ENCODE measurements at regions not wholly inside any gene's neighbourhood (a gene's known extent, or its start where the extent isn't known, plus 50 kb on each side); places are given as distances from the start of the nearest gene placed in this dataset.
"Not testable (repeated sequence)": the region's sequence is repeated elsewhere in the genome, so short reads cannot be mapped to it uniquely, and the experiment has no call there.

- Mint-ChIP-seq H3K4me3 (no peak overlapping the region), H3K4me1 (ENCODE audit: unreplicated experiment) (peaks cover 15% of the 10 kb centered on the region), H3K27me3 (no peaks in the 10 kb centered on the region), H3K36me3 (no peaks in the 10 kb centered on the region), H3K27ac (peak overlapping the region; percentile 52), H3K9me3 (no peaks in the 10 kb centered on the region)
- TF ChIP-seq, protein P1, sequence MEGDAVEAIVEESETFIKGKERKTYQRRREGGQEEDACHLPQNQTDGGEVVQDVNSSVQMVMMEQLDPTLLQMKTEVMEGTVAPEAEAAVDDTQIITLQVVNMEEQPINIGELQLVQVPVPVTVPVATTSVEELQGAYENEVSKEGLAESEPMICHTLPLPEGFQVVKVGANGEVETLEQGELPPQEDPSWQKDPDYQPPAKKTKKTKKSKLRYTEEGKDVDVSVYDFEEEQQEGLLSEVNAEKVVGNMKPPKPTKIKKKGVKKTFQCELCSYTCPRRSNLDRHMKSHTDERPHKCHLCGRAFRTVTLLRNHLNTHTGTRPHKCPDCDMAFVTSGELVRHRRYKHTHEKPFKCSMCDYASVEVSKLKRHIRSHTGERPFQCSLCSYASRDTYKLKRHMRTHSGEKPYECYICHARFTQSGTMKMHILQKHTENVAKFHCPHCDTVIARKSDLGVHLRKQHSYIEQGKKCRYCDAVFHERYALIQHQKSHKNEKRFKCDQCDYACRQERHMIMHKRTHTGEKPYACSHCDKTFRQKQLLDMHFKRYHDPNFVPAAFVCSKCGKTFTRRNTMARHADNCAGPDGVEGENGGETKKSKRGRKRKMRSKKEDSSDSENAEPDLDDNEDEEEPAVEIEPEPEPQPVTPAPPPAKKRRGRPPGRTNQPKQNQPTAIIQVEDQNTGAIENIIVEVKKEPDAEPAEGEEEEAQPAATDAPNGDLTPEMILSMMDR (conservative IDR thresholded peaks at IDR 0.05): no peak
- no peak for DNase-seq (ENCODE audit: extremely low spot score, unreplicated experiment)
These were observed 106.6 kb upstream of the ALDH1A3 start for GRCh38 chr15:100772892-100773520.

DNA sequence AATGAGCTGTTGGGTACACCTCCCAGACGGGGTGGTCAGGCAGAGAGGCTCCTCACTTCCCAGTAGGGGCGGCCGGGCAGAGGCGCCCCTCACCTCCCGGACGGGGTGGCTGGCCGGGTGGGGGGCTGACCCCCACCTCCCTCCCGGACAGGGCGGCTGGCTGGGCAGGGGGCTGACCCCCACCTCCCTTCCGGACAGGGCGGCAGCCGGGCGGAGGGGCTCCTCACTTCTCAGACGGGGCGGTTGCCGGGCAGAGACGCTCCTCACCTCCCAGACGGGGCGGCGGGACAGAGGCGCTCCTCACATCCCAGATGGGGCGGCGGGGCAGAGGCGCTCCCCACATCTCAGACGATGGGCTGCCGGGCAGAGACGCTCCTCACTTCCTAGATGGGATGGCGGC, 105.6 kb upstream of the ALDH1A3 start:
- H3K36me3 Mint-ChIP-seq; H3K27ac Mint-ChIP-seq; DNase-seq (ENCODE audit: extremely low spot score, unreplicated experiment); H3K27me3 Mint-ChIP-seq; H3K4me3 Mint-ChIP-seq; H3K9me3 Mint-ChIP-seq: not testable (repeated sequence)
- peaks cover 18% of the 10 kb centered on the region for H3K4me1 Mint-ChIP-seq (ENCODE audit: unreplicated experiment)

DNA sequence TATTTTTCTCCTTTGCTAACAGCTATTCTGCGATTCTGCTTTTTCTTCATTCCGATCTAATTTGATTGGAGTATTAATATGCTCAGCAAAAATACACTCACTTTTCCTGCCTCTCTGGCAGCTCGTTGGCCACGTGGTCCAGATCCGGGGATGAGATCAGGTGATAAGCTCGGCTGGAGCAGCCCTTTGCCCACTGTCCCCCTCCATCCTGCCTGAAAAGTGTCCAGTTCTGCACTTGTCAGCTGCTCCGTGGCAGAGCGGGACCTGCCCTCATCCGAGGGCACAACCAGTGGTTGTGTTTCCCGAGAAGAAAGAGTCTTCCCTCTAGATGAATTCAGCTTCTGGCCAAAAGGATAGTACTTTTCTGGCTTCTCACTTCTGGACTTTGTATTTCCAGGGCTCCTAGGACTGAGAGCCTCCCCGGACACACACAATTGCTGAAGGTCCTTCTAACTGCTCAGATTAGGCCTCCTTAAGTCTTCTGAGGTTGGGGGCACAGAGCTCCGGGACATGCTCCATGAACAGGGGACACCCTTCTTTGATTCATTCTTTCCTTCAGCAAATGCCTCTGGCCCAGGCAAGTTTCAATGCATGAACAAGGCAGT, 103.9 kb upstream of the ALDH1A3 start:
- TF ChIP-seq, protein P1 (conservative IDR thresholded peaks at IDR 0.05): no peak
- H3K9me3 Mint-ChIP-seq: no peaks in the 10 kb centered on the region
- no peak overlapping the region for H3K27ac Mint-ChIP-seq
- peaks cover 18% of the 10 kb centered on the region for H3K4me1 Mint-ChIP-seq (ENCODE audit: unreplicated experiment)
- H3K27me3 Mint-ChIP-seq: no peaks in the 10 kb centered on the region
- no peaks in the 10 kb centered on the region for H3K36me3 Mint-ChIP-seq
- DNase-seq (ENCODE audit: extremely low spot score, unreplicated experiment): no peak
- H3K4me3 Mint-ChIP-seq: no peak overlapping the region

DNA sequence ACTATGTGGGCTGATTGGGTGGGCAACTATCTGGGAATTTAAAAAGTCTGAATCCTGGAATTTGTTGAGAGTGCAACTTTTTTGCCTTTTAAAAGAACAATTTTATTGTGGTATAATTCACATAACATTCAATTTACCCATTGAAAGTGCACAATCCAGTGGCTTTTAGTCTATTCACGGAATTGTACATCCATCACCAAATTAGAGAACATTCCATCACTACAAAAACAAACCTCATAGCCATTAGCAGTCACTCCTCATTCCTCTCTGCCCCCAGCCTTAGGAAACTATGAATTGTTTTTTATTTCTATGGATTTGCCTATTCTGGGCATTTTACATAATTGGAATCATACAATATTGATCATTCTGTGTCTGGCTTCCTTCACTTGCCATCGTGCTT, 101.8 kb upstream of the ALDH1A3 start:
- no peak overlapping the region for H3K4me3 Mint-ChIP-seq
- no peak for DNase-seq (ENCODE audit: extremely low spot score, unreplicated experiment)
- no peaks in the 10 kb centered on the region for H3K36me3 Mint-ChIP-seq
- TF ChIP-seq, protein P1 (conservative IDR thresholded peaks at IDR 0.05): no peak
- H3K4me1 Mint-ChIP-seq (ENCODE audit: unreplicated experiment): peaks cover 19% of the 10 kb centered on the region
- no peaks in the 10 kb centered on the region for H3K27me3 Mint-ChIP-seq
- no peak overlapping the region for H3K27ac Mint-ChIP-seq
- H3K9me3 Mint-ChIP-seq: no peaks in the 10 kb centered on the region

GRCh38 chr15:100778831-100779288, 100.8 kb upstream of the ALDH1A3 start:
- peak; percentile 53 for DNase-seq (ENCODE audit: extremely low spot score, unreplicated experiment)
- Mint-ChIP-seq H3K27me3 (no peaks in the 10 kb centered on the region), H3K4me3 (no peak overlapping the region), H3K36me3 (no peaks in the 10 kb centered on the region), H3K4me1 (ENCODE audit: unreplicated experiment) (peaks cover 13% of the 10 kb centered on the region), H3K27ac (no peak overlapping the region), H3K9me3 (no peaks in the 10 kb centered on the region)
- TF ChIP-seq, protein P1 (conservative IDR thresholded peaks at IDR 0.05): no peak

- H3K27me3 Mint-ChIP-seq: no peaks in the 10 kb centered on the region
- no peaks in the 10 kb centered on the region for H3K9me3 Mint-ChIP-seq
These were observed 100.1 kb upstream of the ALDH1A3 start for GRCh38 chr15:100779331-100780207.

More at GRCh38 chr15:100779331-100780207, 100.1 kb upstream of the ALDH1A3 start:
- Mint-ChIP-seq H3K4me3 (no peak overlapping the region), H3K36me3 (no peaks in the 10 kb centered on the region), H3K27ac (no peak overlapping the region), H3K4me1 (ENCODE audit: unreplicated experiment) (peaks cover 13% of the 10 kb centered on the region)
- TF ChIP-seq, protein P1 (conservative IDR thresholded peaks at IDR 0.05): no peak
- DNase-seq (ENCODE audit: extremely low spot score, unreplicated experiment): peak; percentile 62
